ENCODE measurements at regions not wholly inside any gene's neighbourhood (a gene's known extent, or its start where the extent isn't known, plus 50 kb on each side); places are given as distances from the start of the nearest gene placed in this dataset.
"Not testable (repeated sequence)": the region's sequence is repeated elsewhere in the genome, so short reads cannot be mapped to it uniquely, and the experiment has no call there.

GRCh38 chr10:22467393-22467792 lies 122.1 kb downstream of the SPAG6 start:
- DNase-seq: not testable (repeated sequence)

GRCh38 chr10:22468570-22469320 lies 123.4 kb downstream of the SPAG6 start:
- DNase-seq: no peak

DNA sequence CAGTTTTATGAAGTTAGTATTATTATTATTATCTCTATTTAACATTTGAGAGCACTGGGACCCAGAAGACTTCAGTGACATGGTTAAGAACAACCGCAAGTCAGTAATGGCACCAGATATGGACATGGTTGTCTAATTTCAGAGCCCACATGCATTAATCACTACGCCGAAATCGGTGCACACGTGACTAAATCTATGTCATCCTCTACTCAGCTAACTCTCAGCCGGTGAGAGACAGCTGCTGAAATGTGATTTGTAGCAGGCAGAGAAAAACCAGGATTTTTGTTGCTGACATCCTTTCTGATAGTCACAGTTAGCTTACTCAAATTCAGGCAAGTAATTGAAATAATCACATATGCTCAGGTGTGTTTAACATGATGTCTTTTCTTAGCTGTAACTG lies 127.7 kb downstream of the SPAG6 start:
- DNase-seq: no peak

GRCh38 chr10:22473459-22473858 lies 128.2 kb downstream of the SPAG6 start:
- no peak for DNase-seq

- no peak for DNase-seq
These were observed 130.6 kb downstream of the SPAG6 start for GRCh38 chr10:22475651-22476600.

GRCh38 chr10:22476601-22477321 lies 131.5 kb downstream of the SPAG6 start:
- no peak for DNase-seq

- DNase-seq: no peak
These were observed 132.3 kb downstream of the SPAG6 start for GRCh38 chr10:22477334-22478287.

DNA sequence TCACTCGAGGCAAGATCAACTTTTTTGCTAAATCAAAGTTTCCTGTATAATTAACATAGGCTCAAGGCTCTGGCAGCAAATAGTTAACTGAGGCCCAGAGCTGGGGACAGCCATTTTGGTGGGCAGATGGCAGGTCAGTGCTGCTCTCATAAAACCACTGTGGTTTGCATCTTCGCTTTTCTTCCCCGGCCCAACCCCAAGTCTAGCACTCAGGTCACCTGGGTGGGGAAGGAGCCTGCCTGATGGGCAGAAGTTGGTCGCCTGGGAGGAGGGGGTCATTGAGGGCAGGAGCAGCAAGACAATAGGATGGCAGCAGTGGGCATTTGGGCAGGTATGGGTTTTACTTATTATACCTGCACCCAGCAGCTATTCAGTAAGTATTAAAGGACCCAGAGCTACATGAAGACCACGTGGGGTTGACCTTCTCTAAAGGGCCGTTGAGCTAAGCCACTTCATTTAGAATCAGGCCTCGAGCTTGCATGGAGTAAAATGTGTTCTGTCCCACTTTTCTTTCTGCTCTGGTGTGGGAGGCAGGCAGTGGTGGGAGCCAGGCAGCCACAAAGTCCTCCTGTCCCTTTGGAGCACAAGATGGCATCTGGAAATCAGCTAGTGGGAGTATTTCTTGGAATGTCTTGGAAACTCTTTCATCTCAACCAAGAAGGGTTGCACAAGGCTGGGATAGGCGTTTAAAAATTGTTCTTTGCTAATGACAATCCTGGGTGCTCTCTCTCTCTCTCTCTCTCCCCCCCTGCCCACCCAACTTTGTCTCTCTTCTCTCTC lies 133.4 kb downstream of the SPAG6 start:
- no peak for DNase-seq

DNA sequence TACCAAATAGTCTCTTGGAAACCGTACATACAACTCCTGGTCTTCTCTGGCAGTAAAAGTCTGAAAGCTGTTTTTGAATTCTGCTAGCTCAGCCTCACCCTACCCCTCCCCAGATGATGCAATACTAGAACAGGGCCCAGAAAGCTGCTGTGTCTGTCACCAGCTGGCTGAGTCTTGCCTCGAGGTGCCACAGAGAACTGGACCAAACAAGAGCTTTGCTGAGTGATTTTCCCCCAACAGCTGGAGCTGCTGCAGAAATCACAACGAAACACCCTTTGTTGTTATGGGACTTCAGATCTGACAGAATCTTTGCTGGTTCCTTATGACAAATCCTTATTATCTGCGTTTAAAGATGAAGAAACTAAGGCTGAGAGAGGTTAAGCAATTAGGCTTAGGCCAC lies 134.1 kb downstream of the SPAG6 start:
- no peak for DNase-seq

- no peak for DNase-seq
These were observed 135.8 kb downstream of the SPAG6 start for GRCh38 chr10:22481106-22481505.

DNA sequence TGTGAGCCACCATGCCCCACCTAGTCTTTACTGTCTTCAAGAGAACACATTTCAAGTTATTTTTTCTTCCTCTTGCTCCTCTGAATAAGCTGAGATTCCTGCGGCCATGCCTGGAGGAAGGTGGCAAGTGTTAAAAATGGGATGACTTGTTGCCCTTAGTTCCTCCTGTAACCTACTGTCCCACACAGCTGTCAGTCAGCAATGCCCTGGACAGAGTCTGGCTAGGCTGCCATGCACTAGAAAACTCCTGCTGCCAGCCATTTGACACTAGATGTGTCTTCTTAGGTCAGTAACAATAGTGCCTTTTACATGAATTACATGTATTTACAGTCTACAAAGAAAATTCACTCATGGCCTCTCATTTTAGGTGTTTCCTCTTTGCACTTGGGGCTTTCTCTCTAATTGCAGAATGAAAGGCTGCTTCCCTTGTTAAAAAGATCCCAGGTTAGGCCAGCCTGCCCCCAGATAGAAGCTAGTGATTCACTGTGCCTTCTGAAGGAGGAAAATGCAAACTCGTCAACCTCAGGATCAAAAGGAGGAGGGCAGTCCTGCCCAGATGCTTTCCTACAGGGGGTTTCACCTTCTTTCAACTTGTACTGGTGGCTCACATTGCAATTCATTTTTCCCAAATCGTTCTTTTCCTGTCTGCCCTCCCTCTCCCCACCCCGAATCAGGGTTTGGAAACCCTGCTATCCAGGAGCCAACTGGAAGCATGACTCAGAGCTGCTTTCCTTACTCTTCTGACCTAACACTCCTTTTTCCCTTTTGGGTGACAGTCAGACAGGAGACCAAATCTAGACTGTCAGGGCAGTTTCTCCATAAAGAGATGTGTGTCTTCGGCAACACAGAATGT lies 136.6 kb downstream of the SPAG6 start:
- peak; percentile 30 for DNase-seq

GRCh38 chr10:22483132-22483531 lies 137.8 kb downstream of the SPAG6 start:
- no peak for DNase-seq

Measured in HCEC 1CT (cell line).